SJCRH30 (cell line): ENCODE measurements at regions not wholly inside any gene's neighbourhood (a gene's known extent, or its start where the extent isn't known, plus 50 kb on each side); places are given as distances from the start of the nearest gene placed in this dataset.

Experiments used
- DNase-seq, 2 experiments: peaks; one replicate each; pipeline ENCODE4 v3.0.0-alpha.2; 2015 to 2020
- H3K27ac ChIP-seq: fragments of 250-450 bp; sonication (Bioruptor Pico); 2 replicates; pipeline ENCODE4 v1.5.1; 2020; ENCODE audit warnings: mild to moderate bottlenecking, moderate library complexity
- H3K27me3 ChIP-seq: fragments of 250-450 bp; sonication (Bioruptor Pico); 2 replicates; pipeline ENCODE4 v1.5.1; 2020; ENCODE audit warnings: mild to moderate bottlenecking, moderate library complexity
- H3K36me3 ChIP-seq: fragments of 250-450 bp; sonication (Bioruptor Pico); 2 replicates; pipeline ENCODE4 v1.5.1; 2020; ENCODE audit warnings: mild to moderate bottlenecking, moderate library complexity
- H3K4me1 ChIP-seq: fragments of 250-450 bp; sonication (Bioruptor Pico); 2 replicates; pipeline ENCODE4 v1.5.1; 2020; ENCODE audit warnings: mild to moderate bottlenecking, moderate library complexity
- H3K4me3 ChIP-seq: fragments of 250-450 bp; sonication (Bioruptor Pico); 2 replicates; pipeline ENCODE4 v1.5.1; 2020; ENCODE audit warnings: mild to moderate bottlenecking, moderate library complexity
- H3K9me3 ChIP-seq: fragments of 250-450 bp; sonication (Bioruptor Pico); replicated peaks from 2 replicates; pipeline ENCODE4 v1.5.1; 2020; ENCODE audit warnings: mild to moderate bottlenecking, moderate library complexity

GRCh38 chr13:79834876-79835275 lies 353.9 kb downstream of the NDFIP2 start:
- DNase-seq, result no peak
- Histone ChIP-seq H3K4me1 (peaks cover 21% of the 10 kb centered on the region), H3K36me3 (no peaks in the 10 kb centered on the region), H3K27me3 (no peaks in the 10 kb centered on the region), H3K4me3 (no peak overlapping the region), H3K27ac (no peak overlapping the region), H3K9me3 (no peaks in the 10 kb centered on the region; the same call in 1 of the 2 replicates)

- Histone ChIP-seq H3K27ac (no peak overlapping the region), H3K9me3 (no peaks in the 10 kb centered on the region; the same call in 1 of the 2 replicates), H3K4me1 (peaks cover 21% of the 10 kb centered on the region), H3K4me3 (no peak overlapping the region), H3K27me3 (no peaks in the 10 kb centered on the region), H3K36me3 (no peaks in the 10 kb centered on the region)
- no peak for DNase-seq
These were observed 353.0 kb downstream of the NDFIP2 start for GRCh38 chr13:79833991-79834390.

- peaks cover 9% of the 10 kb centered on the region for H3K9me3 ChIP-seq
- peaks cover 13% of the 10 kb centered on the region; the same call in 1 of the 2 replicates for H3K4me1 ChIP-seq
- H3K4me3 ChIP-seq, result no peak overlapping the region
- H3K27ac ChIP-seq, result no peak overlapping the region
- DNase-seq, result no peak
- H3K36me3 ChIP-seq, result no peaks in the 10 kb centered on the region
- H3K27me3 ChIP-seq, result no peaks in the 10 kb centered on the region
These were observed 350.6 kb downstream of the NDFIP2 start for GRCh38 chr13:79831556-79831955.

- H3K4me3 ChIP-seq, result no peak overlapping the region
- H3K4me1 ChIP-seq, result peaks cover 13% of the 10 kb centered on the region; the same call in 1 of the 2 replicates
- H3K9me3 ChIP-seq, result peaks cover 11% of the 10 kb centered on the region
- H3K27me3 ChIP-seq, result no peaks in the 10 kb centered on the region
- no peaks in the 10 kb centered on the region for H3K36me3 ChIP-seq
- DNase-seq, result no peak
- H3K27ac ChIP-seq, result no peak overlapping the region
These were observed 350.0 kb downstream of the NDFIP2 start for GRCh38 chr13:79830945-79831344.

- peaks cover 11% of the 10 kb centered on the region for H3K9me3 ChIP-seq
These were observed 349.5 kb downstream of the NDFIP2 start for GRCh38 chr13:79830426-79830825.

GRCh38 chr13:79829880-79830279 lies 348.9 kb downstream of the NDFIP2 start:
- peaks cover 12% of the 10 kb centered on the region for H3K9me3 ChIP-seq

More at GRCh38 chr13:79830426-79830825, 349.5 kb downstream of the NDFIP2 start:
- Histone ChIP-seq H3K4me1 (peaks cover 13% of the 10 kb centered on the region; the same call in 1 of the 2 replicates), H3K27ac (no peak overlapping the region), H3K27me3 (no peaks in the 10 kb centered on the region), H3K4me3 (no peak overlapping the region), H3K36me3 (no peaks in the 10 kb centered on the region)
- no peak for DNase-seq

GRCh38 chr13:79825959-79826358 lies 345.0 kb downstream of the NDFIP2 start:
- no peak for DNase-seq

More at GRCh38 chr13:79829880-79830279, 348.9 kb downstream of the NDFIP2 start:
- peaks cover 9% of the 10 kb centered on the region; the same call in 1 of the 2 replicates for H3K4me1 ChIP-seq
- DNase-seq, result no peak
- H3K27me3 ChIP-seq, result no peaks in the 10 kb centered on the region
- no peak overlapping the region for H3K4me3 ChIP-seq
- no peaks in the 10 kb centered on the region for H3K36me3 ChIP-seq
- no peak overlapping the region for H3K27ac ChIP-seq

GRCh38 chr13:79815041-79815440 lies 334.1 kb downstream of the NDFIP2 start:
- Histone ChIP-seq H3K36me3 (no peaks in the 10 kb centered on the region), H3K27me3 (no peaks in the 10 kb centered on the region), H3K27ac (no peak overlapping the region), H3K4me1 (peaks cover 11% of the 10 kb centered on the region), H3K9me3 (peaks cover 9% of the 10 kb centered on the region; the same call in 1 of the 2 replicates), H3K4me3 (no peak overlapping the region)
- DNase-seq, result no peak

More at GRCh38 chr13:79825959-79826358, 345.0 kb downstream of the NDFIP2 start:
- H3K36me3 ChIP-seq, result no peaks in the 10 kb centered on the region
- H3K4me1 ChIP-seq, result 0 out of 2 replicates have a peak, but pooled peaks cover 2% of the 10 kb centered on the region
- no peak overlapping the region for H3K4me3 ChIP-seq
- H3K27ac ChIP-seq, result no peak overlapping the region
- no peaks in the 10 kb centered on the region for H3K27me3 ChIP-seq
- peaks cover 25% of the 10 kb centered on the region for H3K9me3 ChIP-seq

GRCh38 chr13:79812070-79812850 lies 331.3 kb downstream of the NDFIP2 start:
- peaks cover 11% of the 10 kb centered on the region for H3K4me1 ChIP-seq
- H3K4me3 ChIP-seq, result no peak overlapping the region
- no peak for DNase-seq
- H3K27ac ChIP-seq, result no peak overlapping the region
- no peaks in the 10 kb centered on the region for H3K27me3 ChIP-seq
- H3K36me3 ChIP-seq, result no peaks in the 10 kb centered on the region
- H3K9me3 ChIP-seq, result peaks cover 9% of the 10 kb centered on the region

GRCh38 chr13:79811170-79811569 lies 330.2 kb downstream of the NDFIP2 start:
- peak overlapping the region; percentile 14; the same call in 1 of the 2 replicates for H3K27ac ChIP-seq
- DNase-seq, result no peak
- peaks cover 5% of the 10 kb centered on the region for H3K9me3 ChIP-seq
- no peaks in the 10 kb centered on the region for H3K27me3 ChIP-seq
- H3K4me3 ChIP-seq, result no peak overlapping the region
- H3K36me3 ChIP-seq, result no peaks in the 10 kb centered on the region
- H3K4me1 ChIP-seq, result peaks cover 11% of the 10 kb centered on the region

- peak overlapping the region; percentile 14; the same call in 1 of the 2 replicates for H3K27ac ChIP-seq
- H3K27me3 ChIP-seq, result no peaks in the 10 kb centered on the region
- DNase-seq, result no peak
- H3K4me1 ChIP-seq, result peaks cover 11% of the 10 kb centered on the region
- H3K4me3 ChIP-seq, result no peak overlapping the region
- peaks cover 5% of the 10 kb centered on the region for H3K9me3 ChIP-seq
- no peaks in the 10 kb centered on the region for H3K36me3 ChIP-seq
These were observed 329.7 kb downstream of the NDFIP2 start for GRCh38 chr13:79810669-79811068.

GRCh38 chr13:79810018-79810417 lies 329.1 kb downstream of the NDFIP2 start:
- no peaks in the 10 kb centered on the region for H3K27me3 ChIP-seq

GRCh38 chr13:79808475-79808874 lies 327.5 kb downstream of the NDFIP2 start:
- no peaks in the 10 kb centered on the region for H3K27me3 ChIP-seq
- H3K36me3 ChIP-seq, result no peaks in the 10 kb centered on the region
- peaks cover 2% of the 10 kb centered on the region for H3K9me3 ChIP-seq
- no peak for DNase-seq
- H3K4me3 ChIP-seq, result no peak overlapping the region
- peaks cover 16% of the 10 kb centered on the region for H3K4me1 ChIP-seq
- H3K27ac ChIP-seq, result no peak overlapping the region

More at GRCh38 chr13:79810018-79810417, 329.1 kb downstream of the NDFIP2 start:
- Histone ChIP-seq H3K4me1 (peaks cover 11% of the 10 kb centered on the region), H3K27ac (peak overlapping the region; percentile 14; the same call in 1 of the 2 replicates), H3K36me3 (no peaks in the 10 kb centered on the region), H3K4me3 (no peak overlapping the region), H3K9me3 (peaks cover 5% of the 10 kb centered on the region)
- no peak for DNase-seq

- no peaks in the 10 kb centered on the region for H3K27me3 ChIP-seq
- DNase-seq, result no peak
- no peak overlapping the region for H3K27ac ChIP-seq
- no peaks in the 10 kb centered on the region; the same call in 1 of the 2 replicates for H3K9me3 ChIP-seq
- H3K4me1 ChIP-seq, result peaks cover 19% of the 10 kb centered on the region
- H3K36me3 ChIP-seq, result no peaks in the 10 kb centered on the region
- no peak overlapping the region for H3K4me3 ChIP-seq
These were observed 326.6 kb downstream of the NDFIP2 start for GRCh38 chr13:79807554-79807953.

GRCh38 chr13:79806821-79807220 lies 325.9 kb downstream of the NDFIP2 start:
- Histone ChIP-seq H3K9me3 (no peaks in the 10 kb centered on the region; the same call in 1 of the 2 replicates), H3K4me3 (no peak overlapping the region), H3K36me3 (no peaks in the 10 kb centered on the region), H3K4me1 (peaks cover 19% of the 10 kb centered on the region), H3K27ac (no peak overlapping the region), H3K27me3 (no peaks in the 10 kb centered on the region)
- no peak for DNase-seq
